ENCODE measurements at regions not wholly inside any gene's neighbourhood (a gene's known extent, or its start where the extent isn't known, plus 50 kb on each side); places are given as distances from the start of the nearest gene placed in this dataset.

- TF ChIP-seq FOS (IDR thresholded peaks at IDR 0.05; ENCODE audit: extremely low read depth, insufficient read length) (no peak), NR1H2 (CRISPR knock-in tag; IDR thresholded peaks at IDR 0.05) (no peak), SIN3A (IDR thresholded peaks at IDR 0.05; ENCODE audit: borderline replicate concordance in 2 of 2, control insufficient read depth in 1 of 2, low read depth in 2 of 2, low read length in 2 of 2) (no peak), ZNF76 (CRISPR knock-in tag; IDR thresholded peaks at IDR 0.05; ENCODE audit: borderline replicate concordance) (no peak), RBM17 (IDR thresholded peaks at IDR 0.05; ENCODE audit: borderline replicate concordance, low read depth, low read length) (no peak), BACH1 (tag; IDR thresholded peaks at IDR 0.05) (no peak), PKNOX1 (IDR thresholded peaks at IDR 0.05) (no peak), ZNF431 (CRISPR knock-in tag; IDR thresholded peaks at IDR 0.05) (no peak), HCFC1 (IDR thresholded peaks at IDR 0.05; ENCODE audit: low read depth, low read length) (no peak), CREB1 (IDR thresholded peaks at IDR 0.05) (no peak), CREB1 (CRISPR knock-in tag; IDR thresholded peaks at IDR 0.05) (no peak), BRF2 (IDR thresholded peaks at IDR 0.05; ENCODE audit: borderline replicate concordance, insufficient read depth, insufficient read length) (no peak), CCNT2 (IDR thresholded peaks at IDR 0.05; ENCODE audit: borderline replicate concordance, extremely low read depth, insufficient read length, low read depth, low read length) (no peak), CREB3 (tag; conservative IDR thresholded peaks at IDR 0.05; ENCODE audit: low read depth) (no peak)
These were observed 127.6 kb downstream of the GXYLT1 start (continued) for GRCh38 chr12:42017051-42017450.

Data from K562 (cell line).